Activated T-helper 1 cell treated with anti-CD3 and anti-CD28 coated beads, Interleukin-12 subunit alpha, Interleukin-12 subunit beta, Interleukin-2, Interleukin-4 antibody, amounts not matched to agents 30 ng/mL and 10 ng/mL and 1 ng/mL, durations not matched to agents 14 hours and 24 hours and 36 hours (primary cell): ENCODE measurements at regions not wholly inside any gene's neighbourhood (a gene's known extent, or its start where the extent isn't known, plus 50 kb on each side); places are given as distances from the start of the nearest gene placed in this dataset.
"Not testable (repeated sequence)": the region's sequence is repeated elsewhere in the genome, so short reads cannot be mapped to it uniquely, and the experiment has no call there.

Experiments used
- DNase-seq: peaks from one replicate; pipeline ENCODE4 v3.0.0; 2021; ENCODE audit warnings: low spot score
- H3K27ac Mint-ChIP-seq: one replicate; pipeline ENCODE4 v1.8.0; 2021; ENCODE audit warnings: mild to moderate bottlenecking, mixed read lengths
- H3K27me3 Mint-ChIP-seq: one replicate; pipeline ENCODE4 v1.8.0; 2022; ENCODE audit warnings: mild to moderate bottlenecking, moderate library complexity, mixed read lengths; ENCODE audit not compliant: insufficient read depth
- H3K36me3 Mint-ChIP-seq: one replicate; pipeline ENCODE4 v1.8.0; 2021; ENCODE audit warnings: low read depth, mixed read lengths
- H3K4me1 Mint-ChIP-seq: one replicate; pipeline ENCODE4 v1.8.0; 2021; ENCODE audit warnings: low read depth, mixed read lengths
- H3K4me3 Mint-ChIP-seq: one replicate; pipeline ENCODE4 v1.8.0; 2021; ENCODE audit warnings: mild to moderate bottlenecking, moderate library complexity, mixed read lengths
- H3K9me3 Mint-ChIP-seq: one replicate; pipeline ENCODE4 v1.8.0; 2021; ENCODE audit warnings: mixed read lengths
- intact Hi-C: fragments of 100-400 bp; cut with micrococcal nuclease; formaldehyde crosslinking; loops from one replicate; pipeline ENCODE4 v1.15.1; 2024

DNA sequence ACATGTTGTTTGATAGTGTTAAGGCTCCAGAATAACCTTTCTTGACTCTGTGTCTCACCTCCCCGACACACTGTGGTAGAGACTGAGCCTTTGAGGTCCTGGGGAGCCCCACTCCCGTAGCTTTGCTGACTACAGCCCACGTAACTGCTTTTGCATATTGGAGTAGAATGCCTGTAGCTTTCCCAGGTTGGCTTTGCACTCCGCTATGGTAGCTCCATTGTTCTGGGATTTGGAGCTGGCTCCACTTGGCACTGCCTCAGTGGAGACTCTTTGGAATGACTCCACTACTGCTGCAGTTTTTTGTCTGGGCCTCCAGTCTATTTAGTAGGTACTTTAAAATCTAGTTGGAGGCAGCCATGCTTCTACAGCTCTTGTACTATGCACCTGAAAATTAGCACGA, 56.2 kb upstream of the ANXA1 start:
- H3K4me3 Mint-ChIP-seq: no peak overlapping the region
- no peak for DNase-seq
- no peaks in the 10 kb centered on the region for H3K4me1 Mint-ChIP-seq
- H3K9me3 Mint-ChIP-seq: no peaks in the 10 kb centered on the region
- peaks cover 7% of the 10 kb centered on the region for H3K27me3 Mint-ChIP-seq
- intact Hi-C loops: no loop called here
- no peaks in the 10 kb centered on the region for H3K36me3 Mint-ChIP-seq
- no peak overlapping the region for H3K27ac Mint-ChIP-seq

DNA sequence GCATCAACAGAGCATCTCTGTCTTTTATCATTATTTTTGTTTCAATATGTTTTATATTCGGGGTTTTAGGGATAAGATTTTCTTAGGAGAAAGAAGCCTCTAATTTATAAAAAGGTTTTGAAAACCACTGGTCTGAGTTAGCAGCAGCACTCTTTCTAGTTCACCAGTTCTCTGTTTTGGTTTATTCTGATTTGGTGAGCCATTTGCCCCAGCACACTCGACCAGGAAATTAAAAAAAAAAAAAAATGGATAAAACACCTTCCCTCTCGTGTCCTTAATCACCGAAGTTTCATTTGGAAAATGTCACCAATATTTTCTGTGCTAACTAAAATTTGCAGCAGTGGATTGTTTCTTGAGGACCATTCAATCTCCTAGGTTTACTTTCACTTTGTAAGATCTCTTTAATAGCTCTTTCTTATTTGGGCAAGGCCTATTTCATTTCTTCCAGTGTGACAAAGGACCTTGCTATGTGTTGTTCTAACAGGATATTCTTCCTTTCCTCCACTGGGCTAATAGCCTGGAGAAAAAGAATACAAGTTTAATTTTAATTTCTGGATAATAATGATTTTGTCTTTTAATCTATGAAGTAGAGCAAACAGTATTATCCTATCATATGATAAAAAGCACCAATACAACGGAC, 57.8 kb upstream of the ANXA1 start:
- no peak overlapping the region for H3K27ac Mint-ChIP-seq
- intact Hi-C loops: no loop called here
- H3K27me3 Mint-ChIP-seq: peaks cover 6% of the 10 kb centered on the region
- H3K4me1 Mint-ChIP-seq: no peaks in the 10 kb centered on the region
- DNase-seq: no peak
- no peaks in the 10 kb centered on the region for H3K36me3 Mint-ChIP-seq
- H3K4me3 Mint-ChIP-seq: no peak overlapping the region
- H3K9me3 Mint-ChIP-seq: no peaks in the 10 kb centered on the region

- Mint-ChIP-seq H3K27ac (no peak overlapping the region), H3K4me3 (no peak overlapping the region), H3K36me3 (no peaks in the 10 kb centered on the region), H3K4me1 (no peaks in the 10 kb centered on the region), H3K9me3 (no peaks in the 10 kb centered on the region), H3K27me3 (peaks cover 6% of the 10 kb centered on the region)
- DNase-seq: no peak
- intact Hi-C loops: no loop called here
Measured at GRCh38 chr9:73093016-73093739, 58.5 kb upstream of the ANXA1 start.

DNA sequence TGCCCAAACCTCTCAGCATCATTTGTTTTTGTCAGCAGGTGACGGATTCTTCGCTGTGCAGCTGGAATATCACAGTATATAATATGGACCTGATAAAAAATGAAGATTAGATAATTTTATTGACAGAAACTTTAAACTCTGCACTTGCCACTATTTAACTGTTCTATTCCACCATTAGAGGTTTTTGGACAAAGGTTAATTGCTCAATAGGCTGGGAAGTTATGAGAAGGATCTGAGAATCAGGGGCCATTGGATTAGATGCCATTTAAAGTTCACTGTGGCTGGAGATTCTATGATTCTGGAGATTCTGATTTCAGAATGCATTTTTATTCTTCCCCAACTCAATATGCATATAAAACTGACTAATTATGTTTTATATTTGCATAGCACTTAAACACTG, 59.8 kb upstream of the ANXA1 start:
- Mint-ChIP-seq H3K36me3 (no peaks in the 10 kb centered on the region), H3K27ac (no peak overlapping the region), H3K27me3 (peaks cover 6% of the 10 kb centered on the region), H3K4me3 (no peak overlapping the region), H3K4me1 (no peaks in the 10 kb centered on the region), H3K9me3 (no peaks in the 10 kb centered on the region)
- DNase-seq: no peak
- intact Hi-C loops: no loop called here

DNA sequence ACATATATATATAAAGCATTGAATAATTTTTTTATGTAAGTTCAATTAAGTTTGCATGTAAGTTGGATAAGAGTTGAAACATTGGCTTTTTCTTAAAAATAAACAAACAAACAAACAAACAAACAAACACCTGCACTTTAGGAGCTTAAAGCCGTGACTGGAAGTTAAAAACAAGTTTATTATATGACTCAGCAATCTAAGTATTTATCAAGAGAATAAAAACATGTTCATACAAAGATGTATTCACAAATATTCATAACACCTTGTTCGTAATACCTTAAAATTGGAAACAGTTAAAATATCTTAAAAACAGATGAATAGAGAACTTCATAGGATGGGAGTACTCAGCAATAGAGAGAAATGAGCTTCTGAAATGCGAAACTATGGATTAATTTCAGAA, 61.5 kb upstream of the ANXA1 start:
- H3K27me3 Mint-ChIP-seq: peaks cover 10% of the 10 kb centered on the region
- no peak for DNase-seq
- H3K36me3 Mint-ChIP-seq: no peaks in the 10 kb centered on the region
- H3K9me3 Mint-ChIP-seq: no peaks in the 10 kb centered on the region
- H3K27ac Mint-ChIP-seq: no peak overlapping the region
- intact Hi-C loops: no loop called here
- H3K4me1 Mint-ChIP-seq: no peaks in the 10 kb centered on the region
- no peak overlapping the region for H3K4me3 Mint-ChIP-seq

- no peak for DNase-seq
- H3K27ac Mint-ChIP-seq: no peak overlapping the region
- no peaks in the 10 kb centered on the region for H3K36me3 Mint-ChIP-seq
- peaks cover 13% of the 10 kb centered on the region for H3K27me3 Mint-ChIP-seq
- H3K4me1 Mint-ChIP-seq: no peaks in the 10 kb centered on the region
- no peak overlapping the region for H3K4me3 Mint-ChIP-seq
- intact Hi-C loops: no loop called here
- no peaks in the 10 kb centered on the region for H3K9me3 Mint-ChIP-seq
Measured at GRCh38 chr9:73089304-73089985, 62.2 kb upstream of the ANXA1 start.

GRCh38 chr9:73087876-73088275, 63.8 kb upstream of the ANXA1 start:
- H3K27ac Mint-ChIP-seq, DNase-seq, H3K4me1 Mint-ChIP-seq, H3K9me3 Mint-ChIP-seq, H3K4me3 Mint-ChIP-seq, H3K36me3 Mint-ChIP-seq, intact Hi-C loops: not testable (repeated sequence)
- peaks cover 17% of the 10 kb centered on the region for H3K27me3 Mint-ChIP-seq

GRCh38 chr9:73083519-73083918, 68.1 kb upstream of the ANXA1 start:
- intact Hi-C loops: loop anchor here (2.0 to 5.0 kb wide), 2 partner anchors 226 to 881 kb away; no protein-coding TSS in a partner anchor
- H3K27ac Mint-ChIP-seq: no peak overlapping the region

DNA sequence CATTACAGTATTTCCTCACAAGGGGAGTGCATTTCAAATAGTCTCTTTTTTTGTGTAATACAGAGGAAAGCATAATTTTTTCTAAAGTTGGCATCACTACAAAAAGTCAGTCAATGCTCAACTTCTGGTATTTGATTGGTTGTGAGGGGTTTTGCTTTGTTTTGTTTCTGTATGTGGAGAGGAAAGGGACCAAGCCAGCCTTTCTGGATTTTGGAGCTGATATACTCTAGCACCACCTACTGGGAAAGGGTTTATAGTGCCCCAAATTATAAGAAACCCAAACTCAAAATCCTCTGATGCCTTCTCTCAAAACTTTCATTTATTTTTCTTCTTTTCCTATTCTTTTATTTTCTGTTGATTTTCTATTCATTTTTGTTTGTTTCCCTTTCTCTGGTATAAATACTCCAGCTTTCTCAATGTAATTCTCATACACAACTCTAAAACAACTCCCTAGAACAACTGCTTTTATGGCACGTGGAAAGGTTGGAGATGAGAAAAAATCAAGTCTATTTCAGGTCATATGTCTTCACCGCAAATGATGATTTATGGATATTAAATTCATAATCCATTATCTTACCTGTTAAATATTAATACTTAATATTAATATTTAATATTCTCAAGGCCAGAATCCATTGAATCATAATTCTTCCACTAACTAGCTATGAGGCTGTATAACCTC, 69.5 kb upstream of the ANXA1 start:
- no peaks in the 10 kb centered on the region for H3K4me1 Mint-ChIP-seq
- no peaks in the 10 kb centered on the region for H3K36me3 Mint-ChIP-seq
- H3K9me3 Mint-ChIP-seq: no peaks in the 10 kb centered on the region
- no peak overlapping the region for H3K4me3 Mint-ChIP-seq
- H3K27ac Mint-ChIP-seq: no peak overlapping the region
- intact Hi-C loops: loop anchor here (1.0 to 5.0 kb wide), 4 partner anchors 102 to 879 kb away; no protein-coding TSS in a partner anchor
- H3K27me3 Mint-ChIP-seq: peaks cover 22% of the 10 kb centered on the region
- DNase-seq: no peak

More at GRCh38 chr9:73083519-73083918, 68.1 kb upstream of the ANXA1 start:
- no peak overlapping the region for H3K4me3 Mint-ChIP-seq
- DNase-seq: no peak
- peaks cover 14% of the 10 kb centered on the region for H3K27me3 Mint-ChIP-seq
- H3K36me3 Mint-ChIP-seq: no peaks in the 10 kb centered on the region
- no peaks in the 10 kb centered on the region for H3K9me3 Mint-ChIP-seq
- no peaks in the 10 kb centered on the region for H3K4me1 Mint-ChIP-seq

DNA sequence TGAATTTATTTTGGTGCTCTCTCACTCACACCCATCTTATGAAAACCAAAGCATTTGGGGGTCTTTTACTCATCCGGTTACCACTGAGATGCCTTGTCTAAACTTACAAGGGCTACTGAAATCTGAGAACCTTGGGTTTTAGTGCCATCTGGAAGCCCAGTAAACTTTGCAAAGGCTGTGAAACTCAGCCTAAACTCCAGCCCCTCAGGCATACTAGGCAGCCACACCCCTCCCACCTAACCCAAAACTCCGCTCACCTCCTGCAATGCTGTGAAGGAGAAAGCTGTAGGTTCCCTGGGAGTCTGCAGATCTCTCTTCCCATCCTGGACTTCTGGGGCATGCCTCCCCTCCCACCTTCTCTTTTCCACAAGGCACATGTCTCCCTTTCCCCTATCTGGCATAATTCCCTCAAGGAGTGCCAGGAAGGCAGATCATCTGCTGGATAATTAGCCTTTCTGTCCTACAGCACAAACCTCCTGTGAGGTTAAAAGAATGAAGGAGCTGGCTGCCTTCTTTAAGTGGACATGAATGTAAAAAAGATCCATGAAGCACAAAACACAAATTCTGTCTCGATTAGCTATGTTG, 71.5 kb upstream of the ANXA1 start:
- H3K36me3 Mint-ChIP-seq: no peaks in the 10 kb centered on the region
- H3K27me3 Mint-ChIP-seq: peaks cover 23% of the 10 kb centered on the region
- DNase-seq: no peak
- H3K27ac Mint-ChIP-seq: no peak overlapping the region
- no peak overlapping the region for H3K4me3 Mint-ChIP-seq
- intact Hi-C loops: loop anchor here (5.0 kb wide), 1 partner anchor 223 kb away; no protein-coding TSS in a partner anchor
- H3K4me1 Mint-ChIP-seq: no peaks in the 10 kb centered on the region
- H3K9me3 Mint-ChIP-seq: no peaks in the 10 kb centered on the region

- Mint-ChIP-seq H3K4me3 (no peak overlapping the region), H3K27ac (no peak overlapping the region), H3K4me1 (no peaks in the 10 kb centered on the region), H3K9me3 (no peaks in the 10 kb centered on the region), H3K36me3 (no peaks in the 10 kb centered on the region), H3K27me3 (peaks cover 21% of the 10 kb centered on the region)
- intact Hi-C loops: no loop called here
- no peak for DNase-seq
Measured at GRCh38 chr9:73079326-73079725, 72.3 kb upstream of the ANXA1 start.

DNA sequence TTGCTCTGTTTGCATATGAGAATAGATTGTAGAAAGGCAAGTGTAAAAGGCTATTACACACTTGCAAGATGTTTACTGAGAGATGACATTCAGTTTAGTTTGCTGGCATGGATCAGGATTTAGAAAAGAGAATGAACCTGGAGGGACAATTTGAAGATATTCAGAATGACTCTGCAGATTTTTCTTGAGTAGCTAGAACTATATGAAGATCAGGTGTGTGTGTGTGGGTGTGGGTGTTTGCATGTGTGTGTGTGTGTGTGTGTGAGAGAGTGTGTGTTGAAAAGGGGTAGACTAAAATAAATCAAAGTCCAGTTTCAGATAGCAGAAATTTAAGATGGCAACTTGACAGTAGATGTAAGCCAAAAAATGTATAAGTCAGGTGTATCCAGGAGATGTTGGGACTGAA, 74.0 kb upstream of the ANXA1 start:
- Mint-ChIP-seq H3K36me3 (no peaks in the 10 kb centered on the region), H3K9me3 (no peaks in the 10 kb centered on the region)
- DNase-seq: no peak

More for the DNA sequence above, 74.0 kb upstream of the ANXA1 start:
- Mint-ChIP-seq H3K27me3 (peaks cover 23% of the 10 kb centered on the region), H3K27ac (no peak overlapping the region), H3K4me1 (no peaks in the 10 kb centered on the region), H3K4me3 (no peak overlapping the region)
- intact Hi-C loops: no loop called here
